CD14-positive monocyte (primary cell): ENCODE measurements at regions not wholly inside any gene's neighbourhood (a gene's known extent, or its start where the extent isn't known, plus 50 kb on each side); places are given as distances from the start of the nearest gene placed in this dataset.

ENCODE experiments used
- DNase-seq, 3 donors: peaks; one replicate each; pipeline ENCODE4 v3.0.0-alpha.2; 2011 to 2022
- H2AFZ ChIP-seq: 2 replicates; pipeline ENCODE4 v1.6.0; 2012; ENCODE audit warnings: mild to moderate bottlenecking, low read depth, low read length, inconsistent platforms; ENCODE audit not compliant: insufficient read depth, poor library complexity, severe bottlenecking
- H3K27ac ChIP-seq, 2 donors: 1 replicate in 1 of 2; 2 replicates in 1 of 2; pipeline ENCODE4 v1.5.1; 2012 to 2013; ENCODE audit warnings: low read length in 2 of 2, control low read depth in 1 of 2, inconsistent platforms in 1 of 2, low read depth in 1 of 2, mild to moderate bottlenecking in 1 of 2
- H3K27me3 ChIP-seq, 2 donors: one replicate each; pipeline versions ENCODE4 v1.6.0 to v1.6.1; 2011 to 2013; ENCODE audit warnings: low read length in 2 of 2; ENCODE audit not compliant: control insufficient read depth in 2 of 2, insufficient read depth in 2 of 2
- H3K36me3 ChIP-seq, 2 donors: replicated peaks in 1 of 2; 1 replicate in 1 of 2; 2 replicates in 1 of 2; pipeline versions ENCODE4 v1.5.1 to v1.6.1; 2012 to 2013; ENCODE audit warnings: low read length in 2 of 2, control low read depth in 1 of 2, inconsistent platforms in 1 of 2, mild to moderate bottlenecking in 1 of 2; ENCODE audit not compliant: insufficient read depth in 2 of 2, control insufficient read depth in 1 of 2
- H3K4me1 ChIP-seq, 2 donors: 1 replicate in 1 of 2; 2 replicates in 1 of 2; pipeline versions ENCODE4 v1.5.1 to v1.6.1; 2012 to 2013; ENCODE audit warnings: low read length in 2 of 2, control low read depth in 1 of 2, inconsistent platforms in 1 of 2, mild to moderate bottlenecking in 1 of 2, moderate library complexity in 1 of 2; ENCODE audit not compliant: insufficient read depth in 2 of 2, control insufficient read depth in 1 of 2
- H3K4me2 ChIP-seq: replicated peaks from 2 replicates; pipeline ENCODE3; 2012; ENCODE audit warnings: low read length, moderate library complexity, mild to moderate bottlenecking; ENCODE audit not compliant: poor library complexity, severe bottlenecking; ENCODE audit errors: extremely low read depth
- H3K4me3 ChIP-seq, 3 experiments: fragments of 200-600 bp in 1 of 3; sonication (generic) in 1 of 3; replicated peaks in 1 of 3; 1 replicate in 2 of 3; 2 replicates in 1 of 3; pipeline ENCODE4 v1.5.1; 2011 to 2013; ENCODE audit warnings: low read length in 3 of 3, mild to moderate bottlenecking in 3 of 3, control low read depth in 2 of 3, low read depth in 2 of 3, inconsistent platforms in 1 of 3, moderate library complexity in 1 of 3
- H3K79me2 ChIP-seq: 2 replicates; pipeline ENCODE4 v1.6.0; 2012; ENCODE audit warnings: mild to moderate bottlenecking, control low read depth, inconsistent platforms, low read length, moderate library complexity; ENCODE audit not compliant: insufficient read depth
- H3K9ac ChIP-seq: 2 replicates; pipeline ENCODE4 v1.6.0; 2017; ENCODE audit warnings: low read length, mild to moderate bottlenecking; ENCODE audit not compliant: insufficient read depth, poor library complexity, severe bottlenecking
- H3K9me3 ChIP-seq, 2 donors: replicated peaks in 1 of 2; 1 replicate in 1 of 2; 2 replicates in 1 of 2; pipeline versions ENCODE4 v1.5.1 to v1.6.1; 2012 to 2013; ENCODE audit warnings: low read length in 2 of 2, control low read depth in 1 of 2; ENCODE audit not compliant: control insufficient read depth in 1 of 2, insufficient read depth in 1 of 2
- H4K20me1 ChIP-seq: 2 replicates; pipeline ENCODE4 v1.6.0; 2012; ENCODE audit warnings: mild to moderate bottlenecking, low read length, control low read depth, moderate library complexity; ENCODE audit not compliant: insufficient read depth
- H3K27ac Mint-ChIP-seq, 7 donors: one replicate each; pipeline ENCODE4 v1.8.0; 2020; ENCODE audit warnings: mild to moderate bottlenecking in 7 of 7, mixed read lengths in 7 of 7, moderate library complexity in 6 of 7, inconsistent platforms in 2 of 7
- H3K27me3 Mint-ChIP-seq, 3 donors: one replicate each; pipeline ENCODE4 v1.8.0; 2021 to 2022; ENCODE audit warnings: low read depth in 3 of 3, mild to moderate bottlenecking in 3 of 3, mixed read lengths in 3 of 3, moderate library complexity in 3 of 3, inconsistent platforms in 1 of 3
- H3K36me3 Mint-ChIP-seq, 2 donors: one replicate each; pipeline ENCODE4 v1.8.0; 2020; ENCODE audit warnings: mixed read lengths in 2 of 2, inconsistent platforms in 1 of 2, mild to moderate bottlenecking in 1 of 2
- H3K4me1 Mint-ChIP-seq: one replicate; pipeline ENCODE4 v1.8.0; 2020; ENCODE audit warnings: mild to moderate bottlenecking, mixed read lengths
- H3K4me3 Mint-ChIP-seq, 2 donors: one replicate each; pipeline ENCODE4 v1.8.0; 2020; ENCODE audit warnings: mild to moderate bottlenecking in 2 of 2, mixed read lengths in 2 of 2, moderate library complexity in 1 of 2
- H3K9me3 Mint-ChIP-seq, 7 donors: one replicate each; pipeline ENCODE4 v1.8.0; 2020 to 2022; ENCODE audit warnings: mixed read lengths in 7 of 7, mild to moderate bottlenecking in 6 of 7, moderate library complexity in 6 of 7, inconsistent platforms in 2 of 7
- WGBS: methylation state at CpG from one replicate; pipeline ENCODE4 v1.1.5; 2013; ENCODE audit warnings: missing lambda C conversion rate; ENCODE audit not compliant: insufficient coverage; 5-methylcytosine and 5-hydroxymethylcytosine counted together
- intact Hi-C, 2 donors: fragments of 100-400 bp; cut with micrococcal nuclease; formaldehyde crosslinking; loops; one replicate each; pipeline versions ENCODE4 v1.15.0 to v1.15.1; 2023
- TF ChIP-seq, protein P1 (sequence below): fragments of 200-600 bp; IDR thresholded peaks from one replicate; pipeline ENCODE4 v1.8.0; 2022; ENCODE audit warnings: antibody characterized with exemption, mild to moderate bottlenecking

DNA sequence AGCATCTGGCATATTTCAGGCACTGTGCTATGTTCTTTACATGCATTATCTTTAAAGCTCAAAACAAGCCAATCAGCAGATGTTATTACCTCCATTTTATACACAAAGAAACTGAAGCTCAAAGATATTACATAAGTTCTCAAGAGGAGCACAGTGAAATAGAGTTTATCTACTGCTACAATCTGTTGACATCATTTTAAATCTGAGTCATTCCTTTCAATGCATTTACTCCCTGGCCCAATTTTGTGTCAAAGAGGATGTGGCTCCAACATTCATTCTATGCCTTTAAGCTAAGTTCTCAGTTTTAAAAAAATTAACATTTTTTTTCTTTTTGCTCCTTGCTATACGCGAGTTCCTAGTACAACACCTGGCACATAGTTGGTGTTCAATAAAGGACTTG, 486.3 kb upstream of the ZNF462 start:
- Histone ChIP-seq H3K36me3 (no peaks in the 10 kb centered on the region), H2AFZ (no peak overlapping the region), H4K20me1 (no peaks in the 10 kb centered on the region), H3K4me3 (no peak overlapping the region), H3K9me3 (no peaks in the 10 kb centered on the region), H3K27me3 (no peaks in the 10 kb centered on the region), H3K4me2 (no peak overlapping the region), H3K79me2 (no peaks in the 10 kb centered on the region), H3K9ac (no peak overlapping the region), H3K4me1 (no peaks in the 10 kb centered on the region), H3K27ac (no peak overlapping the region)
- no peak for DNase-seq
- H3K27ac Mint-ChIP-seq, result no peak overlapping the region
- H3K9me3 Mint-ChIP-seq, result peaks cover 0 to 10% (median 2%) of the 10 kb centered on the region in 7 donors
- H3K36me3 Mint-ChIP-seq, result no peaks in the 10 kb centered on the region
- no peaks in the 10 kb centered on the region for H3K4me1 Mint-ChIP-seq
- no peak overlapping the region for H3K4me3 Mint-ChIP-seq
- TF ChIP-seq, protein P1, sequence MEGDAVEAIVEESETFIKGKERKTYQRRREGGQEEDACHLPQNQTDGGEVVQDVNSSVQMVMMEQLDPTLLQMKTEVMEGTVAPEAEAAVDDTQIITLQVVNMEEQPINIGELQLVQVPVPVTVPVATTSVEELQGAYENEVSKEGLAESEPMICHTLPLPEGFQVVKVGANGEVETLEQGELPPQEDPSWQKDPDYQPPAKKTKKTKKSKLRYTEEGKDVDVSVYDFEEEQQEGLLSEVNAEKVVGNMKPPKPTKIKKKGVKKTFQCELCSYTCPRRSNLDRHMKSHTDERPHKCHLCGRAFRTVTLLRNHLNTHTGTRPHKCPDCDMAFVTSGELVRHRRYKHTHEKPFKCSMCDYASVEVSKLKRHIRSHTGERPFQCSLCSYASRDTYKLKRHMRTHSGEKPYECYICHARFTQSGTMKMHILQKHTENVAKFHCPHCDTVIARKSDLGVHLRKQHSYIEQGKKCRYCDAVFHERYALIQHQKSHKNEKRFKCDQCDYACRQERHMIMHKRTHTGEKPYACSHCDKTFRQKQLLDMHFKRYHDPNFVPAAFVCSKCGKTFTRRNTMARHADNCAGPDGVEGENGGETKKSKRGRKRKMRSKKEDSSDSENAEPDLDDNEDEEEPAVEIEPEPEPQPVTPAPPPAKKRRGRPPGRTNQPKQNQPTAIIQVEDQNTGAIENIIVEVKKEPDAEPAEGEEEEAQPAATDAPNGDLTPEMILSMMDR, result no peak
- peaks cover 0 to 6% (median 0%) of the 10 kb centered on the region in 3 donors for H3K27me3 Mint-ChIP-seq
- no CpG with 5 or more reads among the region's 2 CpGs for WGBS
- intact Hi-C loops, result no loop called here

DNA sequence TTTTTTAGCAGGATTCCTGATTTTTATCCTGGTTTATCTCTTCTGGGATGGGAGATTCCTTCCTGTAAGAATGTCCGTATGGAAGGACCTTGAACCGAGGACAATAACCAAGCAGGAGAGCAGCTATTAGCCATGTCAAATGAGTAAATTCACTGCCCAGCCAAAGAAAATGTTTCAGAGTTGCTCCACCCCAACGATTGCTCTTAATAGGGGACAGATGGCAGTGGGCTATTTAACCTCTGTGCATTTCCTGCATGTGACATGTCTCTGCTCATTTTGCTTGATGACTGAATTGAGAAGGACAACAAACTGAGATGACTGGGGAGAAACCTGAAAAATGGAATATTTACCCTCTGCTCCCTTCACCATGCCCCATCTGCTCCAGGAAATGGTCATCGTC, 479.9 kb upstream of the ZNF462 start:
- Mint-ChIP-seq H3K4me3 (no peak overlapping the region), H3K27me3 (peaks cover 0 to 1% (median 0%) of the 10 kb centered on the region in 3 donors), H3K9me3 (peaks cover 0 to 15% (median 4%) of the 10 kb centered on the region in 7 donors), H3K4me1 (no peaks in the 10 kb centered on the region), H3K27ac (no peak overlapping the region), H3K36me3 (no peaks in the 10 kb centered on the region)
- intact Hi-C loops, result no loop called here
- Histone ChIP-seq H2AFZ (no peak overlapping the region), H3K36me3 (no peaks in the 10 kb centered on the region), H3K79me2 (no peaks in the 10 kb centered on the region), H3K9me3 (no peaks in the 10 kb centered on the region), H3K27ac (no peak overlapping the region), H3K27me3 (no peaks in the 10 kb centered on the region), H3K4me2 (no peak overlapping the region), H3K4me1 (no peaks in the 10 kb centered on the region), H3K4me3 (no peak overlapping the region), H4K20me1 (no peaks in the 10 kb centered on the region), H3K9ac (no peak overlapping the region)
- no peak for DNase-seq
- TF ChIP-seq, protein P1, result no peak
- WGBS, result 100% methylated on average over 3 of the region's 4 CpGs
